K562 (cell line): ENCODE measurements at regions not wholly inside any gene's neighbourhood (a gene's known extent, or its start where the extent isn't known, plus 50 kb on each side); places are given as distances from the start of the nearest gene placed in this dataset.

Experiments used
- DLX4 ChIP-seq: fragments of 250-450 bp; sonication (Bioruptor Pico); IDR thresholded peaks from 2 replicates; pipeline ENCODE4 v1.6.1; 2021; ENCODE audit warnings: mild to moderate bottlenecking
- MAFF ChIP-seq: IDR thresholded peaks from 2 replicates; pipeline ENCODE4 v1.6.1; 2012; ENCODE audit warnings: low read length, improper control_type of control experiment
- MAFG ChIP-seq: fragments of 450-650 bp; conservative IDR thresholded peaks from 2 replicates; pipeline ENCODE4 v1.6.1; 2016; ENCODE audit warnings: missing genetic modification characterization, missing compliant biosample characterization
- TSHZ1 ChIP-seq: fragments of 250-450 bp; sonication (Bioruptor Pico); IDR thresholded peaks from 2 replicates; pipeline ENCODE4 v1.4.0; 2020; ENCODE audit warnings: mild to moderate bottlenecking, moderate library complexity
- U2AF2 ChIP-seq: fragments of 200-400 bp; formaldehyde crosslinking; optimal IDR thresholded peaks from 2 replicates; pipeline ENCODE3; 2017; ENCODE audit warnings: low read depth, mild to moderate bottlenecking, low read length
- ZNF23 ChIP-seq: fragments of 250-450 bp; sonication (Bioruptor Pico); IDR thresholded peaks from 2 replicates; pipeline ENCODE4 v1.4.0; 2020; ENCODE audit warnings: mild to moderate bottlenecking
- ZNF408 ChIP-seq: fragments of 250-450 bp; sonication (Bioruptor Pico); IDR thresholded peaks from 2 replicates; pipeline ENCODE4 v1.4.0; 2020; ENCODE audit warnings: low read depth, mild to moderate bottlenecking, moderate library complexity
- ZNF583 ChIP-seq: fragments of 250-450 bp; sonication (Bioruptor Pico); IDR thresholded peaks from 2 replicates; pipeline ENCODE4 v1.4.0; 2020

GRCh38 chr6:818196-818595 is 125.3 kb upstream of the EXOC2 start (continued):
- TF ChIP-seq TSHZ1 (CRISPR knock-in tag) (no peak), MAFF (peak; percentile 27), DLX4 (no peak), ZNF23 (no peak), ZNF408 (CRISPR knock-in tag) (no peak), U2AF2 (no peak), ZNF583 (CRISPR knock-in tag) (no peak), MAFG (tag) (peak; percentile 47; the same call in 1 of the 2 replicates)
